Choroid plexus epithelial cell (primary cell): ENCODE measurements at regions not wholly inside any gene's neighbourhood (a gene's known extent, or its start where the extent isn't known, plus 50 kb on each side); places are given as distances from the start of the nearest gene placed in this dataset.
A peak's percentile ranks its signal among the peaks of the same experiment; 100 is the strongest.

Experiments used
- DNase-seq: peaks from one replicate; pipeline ENCODE4 v3.0.0-alpha.2; 2010; ENCODE audit warnings: low read depth
- H3K4me3 ChIP-seq: 2 replicates; pipeline ENCODE4 v1.5.1; 2011; ENCODE audit warnings: low read depth, mild to moderate bottlenecking, control low read depth, low read length, moderate library complexity
- CTCF ChIP-seq: conservative IDR thresholded peaks from 2 replicates; pipeline ENCODE4 v1.5.1; 2011; ENCODE audit warnings: low read depth, mild to moderate bottlenecking, control low read depth, inconsistent platforms, low read length, moderate library complexity

- DNase-seq, result no peak
Observed at GRCh38 chr14:95452893-95453712, 63.3 kb downstream of the SYNE3 start.

GRCh38 chr14:95452176-95452892, 64.1 kb downstream of the SYNE3 start:
- TF ChIP-seq CTCF, result peak; percentile 69
- H3K4me3 ChIP-seq, result no peak overlapping the region
- peak; percentile 40 for DNase-seq

More at GRCh38 chr14:95452893-95453712, 63.3 kb downstream of the SYNE3 start:
- TF ChIP-seq CTCF, result no peak
- H3K4me3 ChIP-seq, result no peak overlapping the region

- no peak for TF ChIP-seq CTCF
- DNase-seq, result no peak
- no peak overlapping the region for H3K4me3 ChIP-seq
Observed at GRCh38 chr14:95449131-95449530, 67.3 kb downstream of the SYNE3 start.

- no peak for TF ChIP-seq CTCF
- no peak for DNase-seq
- no peak overlapping the region for H3K4me3 ChIP-seq
Observed at GRCh38 chr14:95446470-95446869, 70.0 kb downstream of the SYNE3 start.

GRCh38 chr14:95445676-95446075, 70.8 kb downstream of the SYNE3 start:
- no peak overlapping the region for H3K4me3 ChIP-seq
- TF ChIP-seq CTCF, result no peak
- DNase-seq, result no peak

GRCh38 chr14:95445161-95445560, 71.3 kb downstream of the SYNE3 start:
- no peak overlapping the region for H3K4me3 ChIP-seq
- no peak for DNase-seq
- no peak for TF ChIP-seq CTCF
